HG03064 (cell line): ENCODE measurements at regions not wholly inside any gene's neighbourhood (a gene's known extent, or its start where the extent isn't known, plus 50 kb on each side); places are given as distances from the start of the nearest gene placed in this dataset.

Source experiments
- ATAC-seq: cut with Tn5 transposase; IDR thresholded peaks from one replicate; pipeline ENCODE4 v1.9.1; 2021; ENCODE audit warnings: low read depth; ENCODE audit not compliant: unreplicated experiment

DNA sequence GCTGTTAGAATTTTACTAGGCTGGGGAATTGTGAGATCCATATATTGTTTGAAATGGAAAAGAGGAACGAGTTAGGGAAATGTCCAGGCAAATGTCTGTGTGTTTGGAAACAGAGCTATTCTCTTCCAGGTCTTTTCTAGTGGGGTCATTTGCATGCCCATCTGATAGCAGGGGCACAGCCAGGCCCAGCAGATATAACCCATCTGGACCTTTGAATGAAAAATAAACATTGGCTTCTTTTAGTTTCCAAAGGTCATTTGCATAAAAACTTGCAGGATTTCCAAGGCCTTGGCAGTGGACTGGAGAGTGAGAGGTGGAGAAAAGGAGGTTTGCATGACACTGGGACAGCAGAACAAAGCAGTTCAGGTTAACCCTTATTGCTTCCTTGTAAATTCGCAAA lies 188.0 kb upstream of the GPR26 start:
- ATAC-seq = no peak

DNA sequence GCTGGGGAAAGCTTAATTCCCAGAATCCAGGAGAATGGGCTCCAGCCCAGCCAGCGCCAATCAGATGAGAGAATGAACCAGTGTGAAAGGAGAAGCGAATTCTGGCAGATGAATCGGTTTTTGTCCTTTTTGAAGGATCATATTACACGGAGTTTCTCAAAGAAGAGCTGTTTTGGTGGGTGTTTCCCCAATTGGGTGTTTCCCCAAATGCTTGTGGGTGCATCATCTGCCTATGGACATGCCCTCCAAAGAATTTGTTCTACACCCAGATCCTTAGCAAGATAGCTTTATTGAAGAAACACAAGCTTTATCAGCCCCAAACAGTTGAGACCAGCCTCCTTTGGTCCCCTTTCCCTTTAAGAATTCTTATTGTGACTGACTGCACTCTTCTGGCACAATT lies 186.5 kb upstream of the GPR26 start:
- no peak for ATAC-seq

DNA sequence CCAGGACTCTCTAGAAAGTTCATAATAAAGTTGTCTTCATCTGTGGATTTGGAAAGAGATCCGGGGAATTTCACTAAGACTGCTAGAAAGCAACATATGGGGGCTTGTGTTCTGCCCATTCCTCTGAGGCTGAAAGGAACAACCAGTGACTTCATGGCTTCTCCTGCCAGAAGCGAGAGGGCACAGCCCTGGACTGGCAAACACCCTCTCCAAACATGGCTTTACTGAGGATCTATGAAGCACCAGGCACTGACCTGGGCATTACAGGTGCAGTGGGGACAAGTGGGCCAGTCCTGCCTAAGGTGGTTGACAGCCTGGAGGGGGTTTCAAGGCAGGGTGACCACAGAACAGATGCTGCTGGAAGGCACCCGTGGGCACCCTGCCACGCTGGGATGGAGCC lies 185.8 kb upstream of the GPR26 start:
- ATAC-seq = no peak

DNA sequence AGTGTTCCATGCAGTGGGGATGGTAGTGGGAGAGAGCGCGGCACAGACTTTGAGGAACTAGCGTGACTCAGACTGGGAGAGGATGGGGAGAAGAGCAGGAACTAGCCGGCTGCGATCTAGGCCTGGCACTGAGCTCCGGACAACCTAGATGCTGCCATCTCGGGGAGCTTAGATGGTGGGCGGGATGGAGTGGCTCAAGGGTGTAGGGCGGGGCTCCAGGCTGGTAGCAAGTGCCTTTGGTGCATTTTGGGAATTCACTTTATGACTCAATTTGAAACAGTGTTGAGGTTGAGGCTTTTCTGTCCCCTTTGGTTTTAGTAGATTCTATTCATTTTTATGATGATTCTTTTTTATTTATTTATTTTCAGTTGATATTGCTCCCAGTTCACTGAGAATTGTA lies 185.3 kb upstream of the GPR26 start:
- no peak for ATAC-seq

DNA sequence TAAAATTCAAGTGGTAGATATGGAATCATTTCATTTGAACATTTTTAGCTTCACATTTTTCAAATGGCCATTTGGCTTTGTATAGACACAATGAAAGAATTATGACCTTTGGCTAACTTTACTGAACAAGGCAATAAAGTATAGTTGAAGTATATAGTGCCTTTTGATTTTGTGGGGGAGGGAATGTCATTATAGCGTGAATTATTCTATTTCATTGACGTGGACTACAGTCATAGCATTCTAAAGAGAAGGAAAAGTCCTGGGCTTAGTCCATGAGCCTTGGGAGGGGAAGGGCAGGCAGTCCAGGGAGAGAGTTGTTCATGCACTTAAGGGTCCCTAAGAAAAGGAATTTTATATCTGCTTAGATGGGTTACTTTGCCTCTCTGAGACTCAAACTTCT lies 181.4 kb upstream of the GPR26 start:
- no peak for ATAC-seq

DNA sequence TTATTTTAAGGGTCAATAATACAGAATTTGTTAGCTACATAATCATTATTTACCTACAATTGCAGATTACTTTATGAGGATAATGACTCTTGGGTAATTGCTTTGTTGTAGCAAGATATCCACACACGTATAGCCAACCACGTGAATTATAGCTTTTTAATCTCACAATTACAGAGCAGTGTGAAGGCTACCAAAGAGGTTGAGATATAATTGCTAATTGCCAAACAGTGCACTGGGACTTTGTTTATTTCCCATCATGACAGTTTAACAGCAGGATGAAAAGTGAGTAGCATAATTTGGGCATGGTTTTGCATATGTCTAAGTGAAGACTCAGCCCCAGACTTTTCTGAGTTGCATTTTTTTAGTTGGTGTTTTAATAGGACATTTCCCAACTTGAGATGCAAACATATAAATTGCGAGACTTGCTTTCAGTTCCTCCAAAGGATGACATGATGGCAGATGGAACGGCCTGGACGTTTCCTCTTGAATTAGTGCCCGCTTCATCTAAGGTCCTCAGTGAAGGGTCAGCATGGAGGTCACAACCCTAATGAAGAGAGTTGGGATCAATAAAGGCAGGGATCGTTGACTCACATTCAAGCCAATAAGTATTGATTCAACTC lies 180.7 kb upstream of the GPR26 start:
- no peak for ATAC-seq

DNA sequence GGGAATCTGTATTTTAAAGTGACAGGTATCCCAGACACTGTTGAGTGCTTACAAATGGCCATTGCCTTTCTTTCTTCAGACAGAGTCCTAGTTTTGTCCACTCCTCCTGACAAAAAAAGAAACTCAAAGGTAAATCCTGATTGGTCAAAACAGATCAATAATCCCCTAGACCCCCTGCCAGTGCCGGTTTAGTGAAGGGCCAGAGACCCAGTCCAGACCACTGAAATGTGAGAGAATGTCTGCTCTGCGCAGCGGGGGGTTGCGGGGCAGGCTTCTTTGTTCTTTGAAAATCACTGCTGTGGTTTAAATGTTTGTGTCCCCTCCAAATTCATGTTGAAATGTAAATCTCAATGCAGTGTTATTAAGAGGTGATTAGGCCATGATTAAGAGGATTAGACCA lies 177.7 kb upstream of the GPR26 start:
- no peak for ATAC-seq

DNA sequence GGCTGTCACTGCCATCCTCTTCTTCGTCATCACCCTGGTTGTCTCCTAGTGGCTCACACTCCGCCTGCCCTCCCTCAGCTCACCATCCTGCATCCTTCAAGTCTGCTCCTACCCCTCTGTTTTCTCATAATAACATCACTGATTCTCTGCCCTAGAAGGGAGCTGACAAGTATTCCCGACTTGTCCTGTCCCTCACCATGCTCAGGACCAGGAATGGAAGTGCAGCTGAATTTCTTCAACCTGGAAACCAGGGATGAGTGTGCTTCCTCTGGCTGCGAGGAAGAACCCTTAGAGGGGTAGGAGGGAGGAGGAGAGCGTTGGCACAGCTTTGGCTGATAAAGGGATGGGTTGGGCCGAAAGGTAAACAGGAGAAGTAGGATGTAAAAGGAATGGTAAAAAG lies 174.8 kb upstream of the GPR26 start:
- ATAC-seq = no peak

DNA sequence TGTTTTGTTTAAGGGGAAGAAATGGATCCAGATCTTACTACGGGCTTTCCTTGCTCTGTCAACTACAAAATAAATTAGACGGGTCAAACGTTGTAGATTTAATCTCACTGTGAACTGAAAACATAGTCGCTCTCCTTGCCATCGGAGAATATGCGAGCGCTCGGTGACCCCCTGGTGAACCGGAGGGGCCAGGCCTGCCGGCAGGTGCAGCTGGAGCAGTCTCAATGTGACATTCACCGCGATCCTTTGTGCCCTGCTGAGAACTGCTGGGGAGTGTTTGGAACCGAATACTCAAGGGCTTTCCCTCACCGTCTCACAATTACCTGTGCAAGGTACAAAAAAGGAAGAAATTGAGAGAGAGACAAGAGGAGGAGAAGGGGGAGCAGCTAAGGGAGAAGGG lies 174.1 kb upstream of the GPR26 start:
- no peak for ATAC-seq

DNA sequence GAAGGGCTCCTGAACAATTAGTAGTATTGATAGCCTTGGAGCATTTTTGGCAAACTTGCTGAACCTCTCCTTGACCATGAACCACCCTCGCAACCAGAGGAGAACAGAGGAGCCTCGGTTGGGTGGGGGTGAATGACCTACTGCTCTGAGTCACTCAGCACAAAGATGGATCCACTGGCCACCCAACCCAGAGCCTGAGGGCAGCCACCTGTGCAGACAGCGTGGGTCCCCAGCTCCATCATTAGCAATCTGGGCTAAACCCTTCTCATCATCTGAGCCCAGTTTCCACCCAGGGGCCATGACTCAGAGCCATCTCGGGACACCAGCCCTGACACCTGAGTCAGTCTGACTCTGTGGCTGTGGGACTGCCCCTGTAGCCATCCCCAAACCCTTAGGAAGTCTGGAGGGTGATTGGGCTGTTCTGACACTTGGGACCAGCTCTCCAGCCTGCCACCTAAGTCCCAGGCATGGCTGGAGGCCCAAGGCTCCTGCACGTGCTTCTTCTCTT lies 171.8 kb upstream of the GPR26 start:
- no peak for ATAC-seq

DNA sequence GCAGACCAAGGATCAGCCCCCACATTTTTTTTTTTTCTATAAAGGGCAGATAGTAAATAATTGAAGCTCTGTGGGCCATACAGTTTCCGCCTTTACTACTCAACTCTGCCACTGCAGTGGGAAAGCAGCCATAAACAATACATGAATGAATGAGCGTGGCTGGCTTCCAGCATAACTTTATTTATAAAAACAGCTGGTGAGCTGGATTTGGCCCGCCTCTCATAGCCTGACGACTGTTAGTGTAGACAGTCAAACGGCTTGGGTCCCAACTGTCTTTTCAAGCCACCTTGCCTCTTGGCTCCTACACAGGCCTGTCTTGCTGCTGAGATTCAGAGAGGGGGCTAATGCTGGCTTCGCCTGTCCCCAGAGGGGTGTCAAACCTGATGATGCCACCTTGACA lies 169.8 kb upstream of the GPR26 start:
- no peak for ATAC-seq

DNA sequence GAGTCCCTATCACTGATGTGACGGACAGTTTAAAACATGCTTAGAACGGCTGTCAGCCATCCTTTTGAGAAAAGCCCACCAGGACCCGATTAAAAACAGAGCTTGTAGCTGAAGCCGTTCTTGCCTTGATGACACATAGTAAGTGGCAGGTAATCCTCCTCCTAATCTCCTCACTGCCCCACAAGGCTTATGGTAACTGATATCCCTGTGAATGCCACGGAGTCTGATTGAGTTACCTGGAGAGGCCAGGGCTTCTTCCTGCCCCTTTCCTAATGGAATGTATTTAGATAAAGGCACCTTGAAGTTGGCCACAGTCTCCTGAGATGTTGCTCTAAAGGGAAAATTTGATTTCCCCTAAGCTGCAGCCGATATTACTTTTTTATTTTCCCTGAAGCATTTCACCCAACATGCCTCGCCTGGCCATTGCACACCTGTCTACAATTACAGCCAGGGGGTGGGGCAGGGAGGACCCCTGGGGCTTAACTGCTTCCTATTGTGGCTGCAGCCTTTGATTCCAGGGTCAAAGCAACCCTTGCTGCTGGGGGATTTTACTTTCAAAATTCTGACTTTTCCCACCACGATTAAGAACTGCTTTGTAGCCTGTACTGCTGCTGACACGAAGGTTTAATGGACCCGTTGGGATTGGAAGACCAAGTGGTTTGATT lies 169.0 kb upstream of the GPR26 start:
- no peak for ATAC-seq

DNA sequence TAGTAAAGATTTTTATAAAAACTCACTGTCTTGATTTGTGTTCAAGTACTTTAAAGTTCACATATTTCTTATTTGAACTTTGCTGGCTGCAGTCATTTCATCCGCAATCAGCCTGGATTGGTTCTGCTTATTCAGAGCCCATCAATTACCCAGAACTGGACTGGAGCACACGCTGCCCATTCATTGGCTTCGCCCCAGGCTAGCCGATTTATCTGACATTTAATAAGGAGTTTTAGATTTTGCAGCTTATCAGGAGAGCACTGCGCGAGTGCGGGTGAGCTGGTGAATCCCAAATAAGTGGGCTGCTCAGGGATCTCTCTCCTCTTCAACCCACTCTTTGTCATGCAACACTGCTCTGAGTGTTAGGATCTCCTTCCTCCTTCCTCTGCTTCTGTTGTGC lies 166.0 kb upstream of the GPR26 start:
- no peak for ATAC-seq

DNA sequence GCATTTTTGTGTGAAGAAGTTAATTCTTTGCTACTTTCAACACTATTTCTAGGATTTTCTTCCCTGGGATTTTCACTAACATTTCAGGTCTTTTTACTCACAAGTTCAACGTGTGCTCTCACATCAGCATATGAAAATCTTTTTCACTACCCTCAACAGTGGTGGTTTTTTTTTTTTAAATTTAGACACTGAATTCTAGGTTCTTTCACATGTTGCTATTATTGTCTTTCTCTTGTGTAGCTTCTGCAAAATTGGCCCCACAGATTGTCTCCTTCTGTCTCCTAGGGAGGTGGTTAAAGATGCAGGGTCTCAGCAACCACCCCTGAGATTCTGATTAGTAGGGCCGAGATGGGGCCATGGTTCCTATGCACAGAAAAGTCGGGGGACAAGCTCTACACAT lies 165.0 kb upstream of the GPR26 start:
- ATAC-seq = no peak

DNA sequence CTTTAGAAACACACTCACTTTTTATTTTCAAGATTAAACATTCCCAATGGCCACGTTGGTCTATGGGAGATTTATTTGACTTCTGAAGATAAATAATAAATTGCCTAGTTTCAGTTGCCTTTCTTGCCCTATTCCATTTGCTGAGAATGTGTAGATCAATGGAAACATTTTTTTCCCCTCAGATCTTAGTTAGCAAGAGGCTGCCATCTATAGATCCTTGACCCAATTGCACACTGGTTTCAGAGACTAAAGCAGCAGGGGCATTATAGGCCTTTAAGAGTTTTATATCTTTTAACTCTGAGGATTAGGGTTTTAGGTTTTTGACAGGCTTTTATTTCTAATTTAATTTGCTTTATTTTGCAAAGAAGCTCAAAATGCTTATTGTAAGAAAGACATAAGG lies 163.2 kb upstream of the GPR26 start:
- no peak for ATAC-seq

DNA sequence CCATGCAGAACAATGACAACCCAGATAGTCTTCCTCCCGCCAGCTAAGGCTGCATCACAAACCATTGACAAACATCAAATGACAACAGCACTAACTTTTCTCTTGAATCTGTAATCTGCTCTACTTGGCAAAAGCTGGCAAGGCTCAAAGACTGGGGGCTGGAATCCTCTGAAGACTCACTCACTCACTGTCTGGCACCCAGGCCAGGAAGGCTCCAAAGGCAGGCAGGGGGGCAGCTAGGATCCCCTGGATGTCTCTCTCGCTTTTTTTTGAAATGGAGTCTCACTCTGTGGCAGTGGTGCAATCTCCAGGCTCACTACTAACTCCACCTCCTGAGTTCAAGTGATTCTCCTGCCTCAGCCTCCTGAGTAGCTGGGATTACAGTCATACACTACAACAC lies 159.7 kb upstream of the GPR26 start:
- ATAC-seq = no peak

DNA sequence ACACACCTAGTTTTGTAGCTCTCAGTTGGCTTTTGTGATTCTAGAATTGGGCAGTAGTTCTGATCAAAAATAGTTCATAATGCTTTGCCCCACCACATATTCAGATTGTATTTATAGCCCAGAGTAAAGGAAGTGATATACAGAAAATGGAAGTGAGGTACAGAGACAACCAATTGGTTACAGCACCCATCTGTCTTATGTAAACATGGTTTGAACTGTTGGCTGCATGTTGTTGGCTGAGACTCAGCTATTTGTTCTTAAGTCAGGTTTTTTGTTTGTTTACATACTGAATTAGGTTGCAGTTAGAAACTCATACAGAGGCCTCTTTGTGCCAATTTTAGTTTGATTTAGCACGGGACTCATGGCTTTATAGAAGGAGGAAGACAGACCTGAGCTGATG lies 158.9 kb upstream of the GPR26 start:
- ATAC-seq = no peak

DNA sequence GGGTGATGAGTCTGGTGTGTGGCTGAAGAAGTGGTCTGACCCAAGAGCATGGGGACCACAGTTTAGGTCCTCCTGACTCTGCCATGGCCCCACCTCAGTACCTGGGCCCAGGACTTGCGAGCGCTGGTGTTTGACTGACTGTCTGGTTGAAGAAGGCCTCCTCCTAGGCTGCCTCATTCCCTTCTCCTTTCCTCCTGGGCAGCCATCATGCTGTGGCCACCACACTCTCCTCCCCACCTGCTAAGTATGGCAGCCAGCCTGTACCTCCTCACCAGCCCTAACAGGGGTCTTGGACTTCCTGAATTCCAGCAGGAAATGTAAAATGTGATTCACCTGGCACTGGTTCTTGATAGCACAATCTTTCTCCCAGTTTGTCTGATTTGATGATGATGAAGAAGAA lies 156.8 kb upstream of the GPR26 start:
- no peak for ATAC-seq

DNA sequence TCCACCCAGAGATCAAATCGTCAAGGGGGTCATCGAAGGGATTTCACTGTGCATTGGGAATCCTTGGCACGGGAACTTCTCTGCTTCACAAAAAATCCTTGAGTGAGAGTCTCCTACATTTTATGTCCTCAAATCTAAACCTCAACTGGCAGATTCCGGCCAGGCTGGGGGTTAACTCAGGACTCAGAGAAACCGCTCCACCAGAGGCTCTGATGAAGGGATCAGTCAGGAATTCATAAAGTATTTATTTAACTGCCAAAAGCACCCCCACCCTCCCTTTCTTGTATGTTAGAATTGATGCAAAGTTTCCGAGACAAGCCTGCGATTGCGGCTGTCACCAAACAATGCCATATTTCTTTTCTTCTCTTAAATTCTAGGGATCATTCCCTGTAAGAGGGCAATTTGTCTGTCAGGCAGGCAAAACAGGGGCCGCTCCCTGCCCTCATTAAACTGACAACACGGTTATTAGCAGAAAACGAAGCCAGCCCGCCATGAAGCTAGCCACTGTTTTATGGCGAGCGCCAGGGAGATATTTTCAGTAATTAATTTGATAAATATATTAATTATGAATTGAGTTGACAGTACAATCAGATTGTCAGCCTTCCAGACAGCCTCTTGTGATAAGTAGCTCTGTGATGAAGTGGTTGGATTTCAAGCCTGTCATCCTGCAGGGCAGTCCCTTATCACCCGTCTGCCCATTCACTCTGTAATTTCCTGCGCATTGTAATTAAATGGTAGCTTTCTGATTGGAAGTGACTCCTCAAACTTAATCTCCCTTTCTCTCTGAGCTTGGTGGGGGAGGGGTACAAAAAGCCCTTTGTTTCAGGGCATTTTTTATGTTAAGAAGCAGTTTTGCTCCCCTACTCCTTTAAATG lies 153.0 kb upstream of the GPR26 start:
- ATAC-seq = no peak

DNA sequence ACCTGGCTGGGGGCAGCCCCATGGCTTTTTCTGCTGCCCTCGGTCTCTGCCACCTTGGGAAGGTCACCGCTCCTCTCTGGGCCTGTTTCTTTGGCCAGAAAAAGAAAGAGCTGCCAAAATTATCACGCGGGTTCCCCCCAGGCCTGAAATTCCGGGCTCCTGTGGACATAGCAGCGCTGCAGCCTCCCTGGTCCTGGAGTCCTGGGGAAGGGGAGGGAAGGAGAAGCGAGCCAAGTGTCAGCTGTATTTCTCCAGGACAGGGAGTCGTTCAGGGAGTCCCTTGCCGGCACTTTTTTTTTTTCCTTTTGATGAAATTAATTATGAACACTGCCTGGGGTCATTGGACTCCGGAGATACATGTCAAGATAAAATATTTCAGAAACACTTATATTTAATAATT lies 152.3 kb upstream of the GPR26 start:
- no peak for ATAC-seq

DNA sequence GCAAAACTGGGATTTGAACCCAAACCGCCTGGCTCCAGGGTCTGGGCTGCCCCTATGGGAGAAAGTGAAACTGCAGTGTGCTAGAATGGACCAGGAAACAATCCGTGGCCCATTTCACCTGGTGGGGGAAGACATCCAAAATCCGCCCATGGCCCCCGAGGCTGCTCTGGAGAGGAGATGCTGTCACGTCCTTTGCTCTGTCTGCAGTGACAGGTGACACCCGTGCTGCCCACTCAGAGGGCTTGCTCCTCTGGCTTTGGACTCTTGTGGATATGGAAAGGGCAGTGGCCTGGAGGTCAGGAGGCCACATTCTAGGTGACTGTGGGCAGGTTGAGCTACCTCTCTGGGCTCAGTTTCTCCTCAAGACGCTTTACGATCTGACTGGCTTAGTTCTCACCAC lies 151.2 kb upstream of the GPR26 start:
- ATAC-seq = no peak

DNA sequence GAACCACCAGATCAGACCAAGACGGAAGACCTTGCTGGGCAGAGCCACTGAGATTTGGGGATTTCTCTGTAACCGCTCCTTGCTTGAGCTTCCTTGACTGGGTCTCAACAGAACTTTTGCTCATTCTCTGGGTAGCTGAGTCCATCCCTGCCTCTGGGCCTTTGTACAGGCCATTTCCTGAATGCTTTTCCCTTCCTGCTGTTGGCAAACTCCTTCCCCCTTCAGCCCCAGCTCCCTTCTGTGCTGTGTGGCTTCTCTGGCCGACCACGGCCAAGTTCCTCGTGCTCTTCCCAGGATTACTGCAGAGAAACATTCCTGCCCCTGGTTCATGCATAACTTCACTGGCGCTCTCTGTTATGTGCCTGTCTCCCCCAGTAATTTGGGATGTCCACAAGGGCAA lies 150.5 kb upstream of the GPR26 start:
- ATAC-seq = no peak
